Transverse colon (tissue), 4 donors: ENCODE measurements at regions not wholly inside any gene's neighbourhood (a gene's known extent, or its start where the extent isn't known, plus 50 kb on each side); places are given as distances from the start of the nearest gene placed in this dataset.

Experiments used
- DNase-seq: peaks from one replicate; pipeline ENCODE4 v3.0.0-alpha.2; 2019
- H3K27ac ChIP-seq, 4 donors: fragments of 200-600 bp; sonication (generic); 2 replicates each; pipeline ENCODE4 v1.5.1; 2016 to 2018; ENCODE audit warnings: inconsistent platforms in 4 of 4
- H3K27me3 ChIP-seq: fragments of 200-600 bp; sonication (generic); 2 replicates; pipeline ENCODE4 v1.5.1; 2017; ENCODE audit warnings: inconsistent platforms
- H3K36me3 ChIP-seq, 4 donors: fragments of 200-600 bp; sonication (generic); 2 replicates each; pipeline ENCODE4 v1.5.1; 2017 to 2019; ENCODE audit warnings: inconsistent platforms in 4 of 4
- H3K4me1 ChIP-seq, 4 donors: fragments of 200-600 bp; sonication (generic); 2 replicates each; pipeline ENCODE4 v1.5.1; 2017 to 2020; ENCODE audit warnings: inconsistent platforms in 4 of 4
- H3K4me3 ChIP-seq, 4 donors: fragments of 200-600 bp; sonication (generic); 1 replicate in 1 of 4; 2 replicates in 3 of 4; pipeline versions ENCODE4 v1.5.1 to v1.6.1; 2017 to 2019; ENCODE audit warnings: inconsistent platforms in 4 of 4
- H3K9me3 ChIP-seq, 2 donors: fragments of 200-600 bp; sonication (generic); 2 replicates each; pipeline ENCODE4 v1.5.1; 2017 to 2019; ENCODE audit warnings: inconsistent platforms in 2 of 2
- CTCF ChIP-seq, 5 experiments: fragments of 200-600 bp in 3 of 5; fragments of 450-650 bp in 2 of 5; sonication (generic) in 3 of 5; IDR thresholded peaks; 1 replicate in 2 of 5; 2 replicates in 3 of 5; pipeline ENCODE4 v1.5.1; 2016 to 2017; ENCODE audit warnings: antibody characterized with exemption in 5 of 5, inconsistent platforms in 3 of 5, mild to moderate bottlenecking in 2 of 5, moderate library complexity in 1 of 5
- EP300 ChIP-seq: sonication (generic); formaldehyde crosslinking; IDR thresholded peaks from one replicate; pipeline ENCODE4 v1.6.1; 2017; ENCODE audit warnings: antibody characterized with exemption, low read depth
- POLR2A ChIP-seq: fragments of 450-650 bp; IDR thresholded peaks from one replicate; pipeline ENCODE4 v1.6.1; 2016; ENCODE audit warnings: antibody characterized with exemption, mild to moderate bottlenecking, moderate library complexity
- POLR2AphosphoS5 ChIP-seq, 3 donors: sonication (generic); formaldehyde crosslinking; IDR thresholded peaks; one replicate each; pipeline ENCODE4 v1.6.1; 2016; ENCODE audit warnings: antibody characterized with exemption in 3 of 3
- WGBS, 2 donors: methylation state at CpG; one replicate each; pipeline ENCODE4 v1.1.5; 2018; ENCODE audit warnings: low coverage in 1 of 2; 5-methylcytosine and 5-hydroxymethylcytosine counted together
- in situ Hi-C, 4 donors: fragments of 200-750 bp; cut with MboI; loops; one replicate each; pipeline versions ENCODE4 v1.15.0 to v1.15.1; 2017; ENCODE audit warnings: low sequenced_read_pairs in 3 of 4, low pct_ligation_motif_present in 1 of 4, low pct_unique_long_range_greater_than_20kb in 1 of 4
- intact Hi-C: fragments of 100-400 bp; cut with DNase I; formaldehyde crosslinking; loops from one replicate; pipeline ENCODE4 v1.15.1; 2023; ENCODE audit warnings: low total_unique reads

DNA sequence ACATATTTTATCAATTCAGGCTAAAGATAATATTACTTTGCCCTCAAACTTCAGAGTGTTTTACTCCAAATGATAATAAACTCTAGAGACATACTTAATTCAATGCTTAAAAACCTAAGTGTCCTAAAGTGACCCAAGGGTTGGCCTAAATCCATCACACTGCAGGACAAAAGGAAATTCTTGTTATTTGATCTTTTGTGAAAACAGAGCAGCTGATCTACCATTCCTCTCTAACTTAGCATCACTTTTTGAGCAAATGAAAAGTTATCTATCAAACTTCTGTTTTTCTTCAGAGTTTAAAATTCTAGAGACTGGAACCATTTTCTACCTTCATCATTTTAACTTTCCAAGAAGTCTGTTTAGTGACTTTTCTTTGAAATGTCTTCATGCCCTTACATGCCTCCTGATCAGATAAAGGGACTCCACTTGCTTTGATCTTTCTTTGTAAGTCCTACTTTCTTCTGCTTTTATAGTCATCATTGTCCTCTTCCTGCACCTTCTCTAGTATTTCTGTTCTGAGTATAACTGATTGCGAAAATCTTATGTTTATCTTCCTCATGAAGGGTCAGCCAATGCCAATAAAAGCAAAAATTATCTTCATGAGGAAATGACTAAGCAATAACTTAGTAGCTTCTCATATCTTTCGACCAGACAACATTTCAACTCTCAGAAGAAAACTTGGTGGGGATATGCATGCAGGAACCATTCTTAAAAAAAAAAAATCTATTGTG is 378.7 kb upstream of the TGFBR2 start:
- DNase-seq = no peak
- Histone ChIP-seq H3K4me3 (no peak overlapping the region), H3K9me3 (no peaks in the 10 kb centered on the region), H3K36me3 (no peaks in the 10 kb centered on the region), H3K4me1 (peaks cover 0 to 20% (median 5%) of the 10 kb centered on the region in 4 donors), H3K27me3 (no peaks in the 10 kb centered on the region), H3K27ac (no peak overlapping the region)
- no peak for TF ChIP-seq CTCF (IDR thresholded peaks at IDR 0.05)
- 31 to 50% methylated on average over 2 of the region's 2 CpGs for WGBS, 2 donors
- in situ Hi-C loops = no loop called here
- intact Hi-C loops = no loop called here

GRCh38 chr3:30228302-30228631 is 378.1 kb upstream of the TGFBR2 start:
- H3K4me3 ChIP-seq = no peak overlapping the region

DNA sequence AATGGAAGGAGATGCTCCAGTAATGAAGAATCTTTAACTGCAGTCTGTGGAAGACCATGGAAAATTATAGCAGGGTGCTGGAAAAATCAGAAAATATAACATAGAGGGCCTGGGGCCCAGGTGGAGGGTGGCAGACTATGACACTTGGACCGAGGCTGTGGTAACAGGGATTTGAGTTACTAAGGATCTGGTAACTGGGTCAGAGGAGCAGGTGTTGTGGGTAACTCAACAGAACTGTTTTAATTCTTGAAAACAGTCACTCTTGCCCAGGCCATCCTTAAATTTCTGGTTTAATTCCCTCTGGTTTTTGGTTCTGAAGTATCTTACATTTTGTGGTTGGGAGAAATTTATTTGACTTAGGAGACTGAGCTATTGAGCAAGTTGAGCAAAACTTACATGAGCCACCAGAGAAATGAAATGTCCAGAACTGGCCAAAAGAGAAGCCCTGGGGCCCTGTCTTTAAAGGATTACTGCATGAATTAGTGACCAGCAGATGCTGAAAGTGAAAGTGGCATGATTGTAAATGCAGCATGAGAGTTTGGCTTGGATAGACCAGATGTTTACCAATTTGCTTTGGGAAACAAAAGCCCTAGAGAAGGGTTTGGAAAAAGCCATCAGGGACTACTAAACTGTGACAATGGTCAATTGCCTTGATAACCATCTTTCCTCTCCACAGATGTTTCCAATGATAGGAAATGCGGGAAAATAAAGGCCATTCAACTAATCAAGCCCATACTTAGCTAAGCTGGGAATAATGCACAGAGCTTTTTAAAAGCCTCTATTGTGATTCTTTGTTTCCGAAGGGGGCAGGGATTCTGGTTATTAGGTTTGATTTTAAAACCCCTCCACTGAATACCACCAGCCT is 374.9 kb upstream of the TGFBR2 start:
- H3K27ac ChIP-seq = peak overlapping the region in 3 of 4 donors; percentile 5 to 42 (median 25)
- no peak for TF ChIP-seq POLR2A
- TF ChIP-seq EP300 = no peak
- no peak for TF ChIP-seq POLR2AphosphoS5 (IDR thresholded peaks at IDR 0.05)
- no peak for TF ChIP-seq CTCF (IDR thresholded peaks at IDR 0.05)
- no peaks in the 10 kb centered on the region for H3K9me3 ChIP-seq
- no peak for DNase-seq
- intact Hi-C loops (no loop called here), in situ Hi-C loops (no loop called here)
- no peak overlapping the region for H3K4me3 ChIP-seq
- H3K4me1 ChIP-seq = peaks cover 0 to 20% (median 5%) of the 10 kb centered on the region in 4 donors
- H3K27me3 ChIP-seq = no peaks in the 10 kb centered on the region
- WGBS, 2 donors = 79 to 84% methylated on average over 3 of the region's 3 CpGs
- H3K36me3 ChIP-seq = no peaks in the 10 kb centered on the region

More at GRCh38 chr3:30228302-30228631, 378.1 kb upstream of the TGFBR2 start:
- DNase-seq = no peak
- intact Hi-C loops (no loop called here), in situ Hi-C loops (no loop called here)
- TF ChIP-seq POLR2AphosphoS5 (IDR thresholded peaks at IDR 0.05) = no peak
- no peak for TF ChIP-seq CTCF (IDR thresholded peaks at IDR 0.05)
- no peak for TF ChIP-seq EP300
- H3K4me1 ChIP-seq = peaks cover 0 to 20% (median 5%) of the 10 kb centered on the region in 4 donors
- no peaks in the 10 kb centered on the region for H3K27me3 ChIP-seq
- 95% methylated on average over 2 of the region's 2 CpGs for WGBS, 2 donors
- no peaks in the 10 kb centered on the region for H3K36me3 ChIP-seq
- H3K27ac ChIP-seq = no peak overlapping the region
- no peaks in the 10 kb centered on the region for H3K9me3 ChIP-seq

DNA sequence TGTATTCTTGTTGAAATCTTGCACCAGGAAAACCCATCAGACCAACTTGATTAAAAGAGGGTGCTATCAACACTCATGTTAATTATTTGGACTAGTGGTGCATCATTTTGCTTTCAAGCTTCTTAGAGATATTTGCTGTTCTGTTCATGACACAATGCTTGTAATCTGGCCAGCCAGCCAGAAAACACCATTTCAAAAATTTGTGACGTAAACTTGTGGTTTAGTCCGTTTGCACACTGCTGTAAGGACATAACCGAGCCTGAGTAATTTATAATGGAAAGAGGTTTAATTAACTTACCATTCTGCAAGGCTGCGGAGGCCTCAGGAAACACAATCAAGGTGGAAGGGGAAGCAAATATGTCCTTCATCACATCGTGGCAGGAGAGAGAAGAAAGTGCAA is 374.3 kb upstream of the TGFBR2 start:
- Histone ChIP-seq H3K36me3 (no peaks in the 10 kb centered on the region), H3K4me3 (no peak overlapping the region), H3K4me1 (peaks cover 0 to 19% (median 5%) of the 10 kb centered on the region in 4 donors), H3K9me3 (no peaks in the 10 kb centered on the region), H3K27ac (peak overlapping the region in 2 of 4 donors; percentile 25 to 42), H3K27me3 (no peaks in the 10 kb centered on the region)
- 60 to 83% methylated on average over 5 of the region's 5 CpGs for WGBS, 2 donors
- no peak for TF ChIP-seq EP300
- TF ChIP-seq CTCF (IDR thresholded peaks at IDR 0.05) = no peak
- no peak for TF ChIP-seq POLR2A
- no peak for TF ChIP-seq POLR2AphosphoS5 (IDR thresholded peaks at IDR 0.05)
- intact Hi-C loops (no loop called here), in situ Hi-C loops (no loop called here)
- no peak for DNase-seq
